B cell (primary cell): ENCODE measurements at regions not wholly inside any gene's neighbourhood (a gene's known extent, or its start where the extent isn't known, plus 50 kb on each side); places are given as distances from the start of the nearest gene placed in this dataset.

Source experiments
- EZH2 ChIP-seq: IDR thresholded peaks from 2 replicates; pipeline ENCODE4 v1.6.1; 2012; ENCODE audit warnings: borderline replicate concordance, low read depth, mild to moderate bottlenecking, moderate library complexity, low read length; ENCODE audit not compliant: insufficient read depth, poor library complexity, severe bottlenecking
- TF ChIP-seq, protein P1 (sequence below): fragments of 200-600 bp; IDR thresholded peaks from one replicate; pipeline ENCODE4 v1.8.0; 2022; ENCODE audit warnings: antibody characterized with exemption, mild to moderate bottlenecking

DNA sequence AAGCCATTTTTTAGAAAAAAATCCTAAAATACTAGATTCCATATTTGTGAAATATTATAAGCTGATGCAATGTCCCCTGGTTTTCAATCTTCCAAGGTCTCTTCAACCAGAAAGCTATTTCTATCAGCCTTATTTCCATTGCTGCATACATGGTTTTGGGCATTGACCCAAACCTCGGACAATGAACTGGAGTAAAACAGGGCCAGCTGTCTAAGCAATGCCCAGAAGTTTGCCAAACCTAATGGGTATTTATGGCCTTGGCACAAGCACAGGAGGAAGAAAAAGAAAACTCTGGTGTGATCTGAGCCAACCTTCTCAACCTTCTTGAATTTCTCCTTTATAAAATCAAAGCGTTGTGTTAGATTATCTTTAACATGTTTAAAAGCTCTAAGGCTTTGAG, 402.3 kb downstream of the DNAJB9 start:
- TF ChIP-seq, protein P1, sequence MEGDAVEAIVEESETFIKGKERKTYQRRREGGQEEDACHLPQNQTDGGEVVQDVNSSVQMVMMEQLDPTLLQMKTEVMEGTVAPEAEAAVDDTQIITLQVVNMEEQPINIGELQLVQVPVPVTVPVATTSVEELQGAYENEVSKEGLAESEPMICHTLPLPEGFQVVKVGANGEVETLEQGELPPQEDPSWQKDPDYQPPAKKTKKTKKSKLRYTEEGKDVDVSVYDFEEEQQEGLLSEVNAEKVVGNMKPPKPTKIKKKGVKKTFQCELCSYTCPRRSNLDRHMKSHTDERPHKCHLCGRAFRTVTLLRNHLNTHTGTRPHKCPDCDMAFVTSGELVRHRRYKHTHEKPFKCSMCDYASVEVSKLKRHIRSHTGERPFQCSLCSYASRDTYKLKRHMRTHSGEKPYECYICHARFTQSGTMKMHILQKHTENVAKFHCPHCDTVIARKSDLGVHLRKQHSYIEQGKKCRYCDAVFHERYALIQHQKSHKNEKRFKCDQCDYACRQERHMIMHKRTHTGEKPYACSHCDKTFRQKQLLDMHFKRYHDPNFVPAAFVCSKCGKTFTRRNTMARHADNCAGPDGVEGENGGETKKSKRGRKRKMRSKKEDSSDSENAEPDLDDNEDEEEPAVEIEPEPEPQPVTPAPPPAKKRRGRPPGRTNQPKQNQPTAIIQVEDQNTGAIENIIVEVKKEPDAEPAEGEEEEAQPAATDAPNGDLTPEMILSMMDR, result no peak
- no peak for TF ChIP-seq EZH2
